ENCODE measurements at regions not wholly inside any gene's neighbourhood (a gene's known extent, or its start where the extent isn't known, plus 50 kb on each side); places are given as distances from the start of the nearest gene placed in this dataset.

DNA sequence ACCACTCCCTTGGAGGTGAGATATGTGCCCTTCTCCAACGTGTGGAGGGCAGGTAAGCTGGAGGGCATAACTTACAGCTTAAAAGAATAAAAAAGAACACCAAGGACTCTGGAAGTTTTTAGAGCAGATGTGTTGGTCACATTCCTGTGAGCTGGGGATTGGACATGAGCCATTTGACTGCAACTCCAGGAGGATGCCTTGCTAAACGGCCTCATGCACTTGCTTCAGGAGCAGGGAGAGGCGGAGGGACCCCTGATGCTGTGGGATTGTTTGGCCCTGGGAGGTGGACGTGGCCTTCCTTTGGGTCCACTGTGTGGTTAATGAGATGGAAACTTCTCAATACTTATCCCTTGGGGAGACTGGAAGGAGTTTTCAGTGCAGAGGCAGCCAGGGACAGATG, 185.6 kb downstream of the RHOU start:
- DNase-seq (ENCODE audit: low read depth), result no peak

DNA sequence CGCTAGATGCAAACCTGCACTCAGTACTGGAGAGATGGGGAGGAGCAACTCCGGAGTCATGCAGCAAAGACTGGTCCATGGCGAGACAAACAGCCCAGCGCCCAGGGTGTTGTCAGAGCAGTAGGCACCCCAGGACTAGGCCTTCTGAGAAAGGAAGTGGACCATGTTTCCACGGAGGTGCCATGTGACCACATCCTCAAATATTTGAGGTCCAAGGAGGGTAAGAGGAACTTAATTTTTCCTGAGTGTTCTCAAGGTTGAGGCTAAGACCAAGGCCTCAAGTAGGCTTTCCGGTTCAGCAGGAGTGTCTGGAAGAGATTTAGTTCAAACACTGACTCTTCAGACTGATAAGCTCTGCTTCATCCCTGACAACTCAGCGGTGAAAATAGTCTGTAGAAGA, 186.2 kb downstream of the RHOU start:
- no peak for DNase-seq (ENCODE audit: low read depth)

DNA sequence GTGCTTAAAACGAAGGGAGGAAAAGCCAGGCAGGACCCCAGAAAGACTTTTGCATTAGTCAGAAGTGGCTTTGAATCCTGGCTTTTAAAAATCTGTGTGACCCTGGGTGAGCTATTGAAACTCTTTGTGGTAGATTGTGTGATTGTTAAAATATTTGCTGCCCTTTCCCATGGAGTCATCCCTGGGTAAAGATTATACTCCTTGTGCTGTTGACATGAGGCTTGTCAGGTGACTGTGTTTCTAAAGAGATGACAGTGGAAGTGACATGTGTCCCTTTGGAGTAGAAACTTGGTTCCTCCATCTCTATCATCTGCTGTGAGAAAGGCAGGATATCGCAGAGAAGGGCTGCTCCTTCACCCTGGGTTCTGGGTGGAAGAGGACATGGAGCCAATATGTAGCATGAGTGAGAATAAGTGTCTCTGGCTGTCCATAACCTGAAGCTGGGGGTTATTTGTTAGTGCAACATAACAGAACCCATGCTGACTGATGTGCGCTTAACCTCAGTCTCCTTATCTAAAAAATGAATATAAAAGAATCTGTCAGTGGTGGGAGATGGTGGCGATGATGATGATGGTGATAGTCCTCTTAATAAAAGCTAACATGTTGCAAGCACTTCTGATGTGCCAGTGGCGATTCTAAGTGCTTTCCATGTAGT, 187.6 kb downstream of the RHOU start:
- DNase-seq (ENCODE audit: low read depth), result no peak

DNA sequence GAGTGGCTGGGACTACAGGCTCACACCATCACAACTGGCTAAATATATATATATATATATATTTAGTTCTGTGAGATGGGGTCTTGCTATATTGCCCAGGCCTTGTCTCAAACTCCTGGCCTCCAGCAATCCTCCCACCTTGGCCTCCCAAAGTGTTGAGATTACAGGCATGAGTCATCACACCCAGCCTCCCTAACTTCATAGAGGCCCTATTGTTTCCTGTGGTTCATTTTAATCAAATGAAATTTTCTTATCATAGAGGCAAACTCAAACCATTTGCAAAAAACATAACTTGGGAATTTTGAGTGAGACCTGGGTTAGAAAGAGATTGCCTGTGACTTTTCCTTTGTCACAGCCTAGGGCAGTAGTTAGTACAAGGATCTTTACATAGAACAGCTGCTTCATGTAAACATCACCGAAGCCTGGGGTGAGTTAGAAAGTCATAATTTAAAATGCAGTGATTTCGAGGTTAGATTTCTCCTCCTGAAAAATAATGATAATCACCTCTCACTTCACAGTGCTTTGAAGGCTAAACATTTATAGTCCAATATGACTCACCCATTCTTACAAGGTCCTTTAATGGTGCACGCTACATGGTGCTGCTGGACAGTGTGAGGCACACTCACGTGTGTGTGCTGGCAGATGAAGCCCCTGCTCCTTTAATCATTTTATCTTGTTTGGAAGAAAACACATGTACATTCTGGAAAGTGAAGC, 188.9 kb downstream of the RHOU start:
- DNase-seq (ENCODE audit: low read depth), result no peak

DNA sequence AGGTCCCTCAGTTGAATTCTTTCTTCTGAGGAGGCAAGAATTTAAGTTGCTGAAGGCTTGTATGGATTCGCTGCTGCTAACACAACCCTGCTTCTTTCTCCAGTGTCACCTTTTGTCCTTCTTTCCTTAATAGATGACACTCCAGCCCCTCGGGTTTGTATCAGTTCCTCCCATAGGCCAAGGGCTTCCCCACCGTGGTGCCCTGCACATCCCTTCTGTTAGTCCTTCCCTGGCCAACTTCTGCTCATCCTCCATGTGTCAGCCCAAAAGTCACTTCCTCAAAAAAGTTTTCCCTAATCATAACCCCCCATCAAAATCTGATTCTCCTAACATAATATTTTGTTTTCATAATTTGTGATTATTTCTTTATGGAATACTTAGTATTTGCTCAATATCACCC, 190.4 kb downstream of the RHOU start:
- DNase-seq (ENCODE audit: low read depth), result no peak

DNA sequence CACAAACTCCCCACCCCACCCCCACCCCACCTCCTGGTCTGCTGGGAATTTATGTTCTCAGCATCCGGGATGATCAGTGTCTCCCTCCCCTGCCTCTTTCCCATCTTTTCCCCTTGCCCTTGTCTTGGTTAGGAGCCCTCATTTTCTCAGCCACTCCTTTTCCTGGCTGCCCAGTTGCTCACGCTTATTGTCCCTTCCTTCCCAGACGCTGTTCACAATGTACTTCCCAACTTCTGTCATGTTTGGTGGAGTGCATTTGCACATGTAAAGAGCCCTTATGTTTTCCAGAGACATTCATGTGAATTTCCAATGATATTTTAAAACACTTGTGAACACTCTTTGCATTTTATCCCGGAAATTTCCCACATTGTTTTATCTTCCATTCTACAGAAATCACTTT, 192.1 kb downstream of the RHOU start:
- no peak for DNase-seq (ENCODE audit: low read depth)

DNA sequence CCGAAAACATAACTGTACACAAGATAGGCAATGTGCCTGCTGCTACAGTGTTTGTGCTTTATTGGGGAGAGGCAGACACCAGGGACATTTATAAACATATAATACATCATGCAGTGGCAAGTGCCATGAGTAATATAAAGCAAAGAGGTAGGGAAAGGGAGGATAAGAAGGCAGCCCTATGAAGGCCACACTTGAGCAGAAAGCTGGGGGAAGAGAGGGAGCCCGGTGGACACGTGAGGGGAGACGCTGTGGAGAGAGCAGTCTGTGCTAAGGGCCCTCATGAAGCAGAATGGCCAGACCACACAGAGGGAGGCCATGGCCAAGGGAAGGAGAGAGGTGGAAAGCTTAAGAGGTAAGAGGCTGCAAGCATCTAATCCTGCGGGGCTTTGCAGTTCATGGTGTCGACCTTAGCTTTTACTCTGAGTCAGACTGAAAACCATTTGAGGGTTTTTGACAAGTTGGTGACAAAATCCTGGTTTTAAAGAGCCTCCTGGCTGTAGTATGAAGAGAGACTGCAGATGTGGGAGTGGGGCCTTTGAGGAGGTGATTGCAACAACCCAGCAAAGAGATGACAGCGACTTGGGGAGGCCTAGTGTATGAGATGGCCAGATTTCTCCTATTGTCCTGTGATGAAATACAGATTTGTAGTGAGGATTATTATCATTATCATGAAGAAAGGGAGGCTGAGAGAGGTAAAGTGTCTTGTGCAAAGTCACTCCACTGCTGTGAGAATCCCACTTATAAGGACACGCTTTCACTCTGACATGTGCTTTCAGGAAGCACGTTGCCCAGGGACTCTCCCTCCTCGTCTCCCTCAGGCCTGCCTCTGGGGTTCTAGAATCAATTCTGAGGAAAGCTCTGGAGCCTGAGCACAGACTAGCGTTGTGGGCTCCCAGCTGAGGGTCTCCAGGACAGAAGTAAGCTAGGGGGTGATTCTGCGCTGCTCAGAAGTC, 192.9 kb downstream of the RHOU start:
- DNase-seq (ENCODE audit: low read depth), result no peak

DNA sequence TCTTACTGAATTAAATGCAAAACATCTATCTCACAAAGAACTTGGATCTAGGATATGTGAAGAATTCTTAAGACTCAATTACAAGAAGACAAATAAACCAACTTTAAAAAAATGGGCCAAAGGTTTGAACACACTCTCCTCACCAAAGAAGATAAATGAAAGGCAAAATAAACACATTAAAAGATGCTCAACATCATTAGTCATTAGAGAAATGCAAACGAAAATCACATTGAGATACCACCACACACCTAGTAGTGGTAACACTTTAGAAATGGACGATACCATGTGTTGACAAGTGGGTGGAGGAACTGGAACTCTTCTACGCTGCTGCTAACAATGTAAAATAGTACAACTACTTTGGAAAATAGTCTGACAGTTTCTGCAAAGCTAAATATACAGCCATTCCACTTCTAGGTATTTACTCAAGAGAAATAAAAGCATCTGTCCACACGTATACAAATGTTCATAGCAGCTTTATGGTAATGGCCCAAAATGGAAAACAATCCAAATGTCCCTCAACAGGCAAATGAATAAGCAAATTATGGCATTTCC, 194.3 kb downstream of the RHOU start:
- DNase-seq (ENCODE audit: low read depth), result no peak

DNA sequence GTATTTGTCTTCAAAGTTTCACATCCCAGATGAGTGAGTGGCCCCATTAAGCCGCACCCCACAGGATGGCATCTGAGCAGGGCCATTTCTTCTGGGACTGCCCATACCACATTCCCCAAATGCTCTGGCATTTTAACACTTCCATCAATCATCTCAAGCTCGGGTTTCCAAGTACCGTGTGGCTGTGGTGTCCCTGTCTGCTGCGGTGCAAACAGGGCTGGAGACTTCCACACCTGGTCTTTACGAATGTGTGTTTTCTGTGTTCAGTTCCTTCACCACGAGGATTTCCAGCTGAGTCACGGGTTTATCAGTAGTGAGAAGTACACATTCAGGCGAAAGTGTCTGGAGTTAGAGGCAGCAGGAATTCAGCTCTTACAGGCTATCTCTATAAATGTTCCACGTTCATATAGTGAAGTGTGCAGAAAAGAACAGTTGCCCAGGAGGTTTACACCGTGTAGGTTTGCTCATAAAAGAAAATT, 195.2 kb downstream of the RHOU start:
- DNase-seq (ENCODE audit: low read depth), result no peak

DNA sequence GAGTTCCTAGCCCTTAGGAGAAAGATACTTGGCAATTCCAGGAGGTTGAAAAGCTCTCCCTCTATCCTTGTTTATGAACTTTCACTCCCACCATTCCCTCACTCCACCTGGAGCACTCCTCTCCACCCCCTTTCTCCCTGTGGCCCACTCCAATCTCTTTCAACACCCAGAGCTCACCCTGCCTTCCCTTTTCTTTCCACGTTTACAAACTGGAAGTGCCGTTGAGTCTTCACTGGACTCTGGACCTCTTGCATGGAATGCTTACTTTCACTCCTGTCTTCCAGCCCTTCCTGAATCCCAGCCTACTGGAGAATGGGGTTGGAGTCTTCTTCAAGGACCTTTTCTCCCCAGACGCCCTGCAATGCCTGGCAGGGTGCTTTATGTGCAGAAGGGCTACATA, 198.5 kb downstream of the RHOU start:
- no peak for DNase-seq (ENCODE audit: low read depth)

DNA sequence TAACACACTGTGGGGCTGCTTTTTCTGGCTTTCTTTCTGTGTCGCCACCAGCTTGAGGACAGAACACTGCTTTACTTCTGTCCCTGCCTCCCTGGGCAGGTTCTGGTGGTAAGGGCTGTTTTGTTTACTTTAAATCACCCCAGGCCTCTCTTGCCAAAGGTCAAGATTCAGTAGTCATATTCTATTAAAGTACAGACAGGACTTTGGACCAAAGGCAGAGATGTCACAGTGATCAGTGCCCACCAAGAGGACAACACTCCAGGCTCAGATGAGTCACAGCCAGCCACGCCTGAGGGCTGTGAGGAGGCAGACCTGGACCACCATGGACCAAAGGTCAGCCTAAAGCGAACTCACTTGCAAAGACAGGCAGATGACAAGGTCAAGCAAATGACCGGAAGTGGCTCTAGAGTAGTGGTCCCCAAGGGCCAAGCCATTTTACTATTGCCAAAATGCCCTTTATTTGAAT, 200.0 kb downstream of the RHOU start:
- no peak for DNase-seq (ENCODE audit: low read depth)

DNA sequence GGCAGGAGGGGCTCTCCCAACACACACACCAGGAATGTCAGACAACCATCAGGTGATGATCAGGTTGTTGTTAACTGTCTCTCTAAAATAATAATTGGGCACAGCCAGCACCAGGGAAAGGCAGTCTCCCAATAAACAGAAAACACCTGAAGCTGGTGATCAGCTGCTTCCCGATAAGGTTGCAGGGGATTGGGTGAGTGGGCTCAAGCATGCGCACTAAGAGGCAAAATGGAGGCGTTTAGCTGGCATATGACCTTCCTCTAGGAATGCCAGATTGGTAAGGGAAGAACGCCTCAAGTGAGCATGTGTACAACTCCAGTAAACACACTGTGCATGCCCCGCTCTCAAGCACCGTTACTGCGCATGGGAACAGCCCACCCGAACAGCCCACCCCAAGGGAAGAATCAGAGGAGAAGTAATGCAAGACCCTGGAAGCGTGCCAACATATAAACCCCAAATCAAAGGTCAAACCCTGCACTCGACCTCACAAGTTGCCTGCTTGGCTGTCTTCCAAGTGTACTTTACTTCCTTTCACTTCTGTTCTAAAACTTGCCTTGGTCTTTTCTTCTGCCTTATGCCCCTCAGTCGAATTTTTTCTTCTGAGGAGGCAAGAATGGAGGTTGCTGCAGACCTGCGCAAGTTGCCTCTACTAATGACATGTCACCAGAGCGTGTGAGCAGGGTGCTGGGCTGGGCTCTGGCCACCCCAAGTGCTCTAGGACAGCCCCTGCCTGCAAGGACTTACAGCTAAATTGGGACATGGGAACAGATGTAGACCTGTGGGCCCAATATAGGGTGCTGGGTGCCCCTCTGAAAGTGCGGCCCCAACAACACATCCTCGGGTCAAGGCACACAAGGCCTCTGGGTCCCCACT, 200.8 kb downstream of the RHOU start:
- DNase-seq (ENCODE audit: low read depth), result no peak

DNA sequence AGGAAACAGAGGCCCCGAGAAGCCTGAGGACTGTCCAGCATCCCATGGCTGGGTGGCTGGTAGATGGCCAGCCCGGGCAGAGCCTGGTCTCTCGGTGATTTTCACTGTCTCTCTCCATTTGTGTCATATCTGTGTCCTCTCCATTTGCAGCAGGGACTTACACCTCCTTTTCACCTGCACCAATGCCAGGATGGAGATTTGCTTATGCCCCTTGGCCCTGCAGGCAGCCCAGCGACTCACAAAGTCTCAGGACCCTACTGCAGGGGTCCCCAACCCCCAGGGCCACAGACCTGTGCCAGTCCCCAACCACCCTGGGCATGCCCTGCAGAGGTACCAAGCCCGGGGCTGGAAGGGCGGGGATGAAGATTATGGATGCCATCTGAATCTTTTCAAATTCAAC, 201.6 kb downstream of the RHOU start:
- DNase-seq (ENCODE audit: low read depth), result no peak

DNA sequence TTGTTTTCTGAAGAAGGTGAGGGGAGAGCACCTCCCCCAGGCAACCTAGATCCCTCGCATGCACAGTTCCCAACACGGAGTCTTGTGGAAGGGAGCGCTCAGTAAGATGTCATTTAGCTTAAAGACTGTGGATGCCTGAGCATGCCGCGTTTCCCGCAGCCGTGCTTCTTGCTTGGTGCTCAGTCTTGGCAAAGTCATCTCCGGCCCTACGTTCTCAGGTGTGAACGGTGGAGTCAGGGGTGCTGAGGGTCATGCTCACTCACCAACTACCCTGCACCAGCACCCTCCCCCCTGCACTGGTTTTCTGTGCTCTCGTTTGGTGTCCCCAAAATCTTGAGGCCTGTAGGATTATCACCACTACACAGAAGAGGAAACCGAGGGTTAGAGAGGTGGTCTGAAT, 202.1 kb downstream of the RHOU start:
- DNase-seq (ENCODE audit: low read depth), result no peak

DNA sequence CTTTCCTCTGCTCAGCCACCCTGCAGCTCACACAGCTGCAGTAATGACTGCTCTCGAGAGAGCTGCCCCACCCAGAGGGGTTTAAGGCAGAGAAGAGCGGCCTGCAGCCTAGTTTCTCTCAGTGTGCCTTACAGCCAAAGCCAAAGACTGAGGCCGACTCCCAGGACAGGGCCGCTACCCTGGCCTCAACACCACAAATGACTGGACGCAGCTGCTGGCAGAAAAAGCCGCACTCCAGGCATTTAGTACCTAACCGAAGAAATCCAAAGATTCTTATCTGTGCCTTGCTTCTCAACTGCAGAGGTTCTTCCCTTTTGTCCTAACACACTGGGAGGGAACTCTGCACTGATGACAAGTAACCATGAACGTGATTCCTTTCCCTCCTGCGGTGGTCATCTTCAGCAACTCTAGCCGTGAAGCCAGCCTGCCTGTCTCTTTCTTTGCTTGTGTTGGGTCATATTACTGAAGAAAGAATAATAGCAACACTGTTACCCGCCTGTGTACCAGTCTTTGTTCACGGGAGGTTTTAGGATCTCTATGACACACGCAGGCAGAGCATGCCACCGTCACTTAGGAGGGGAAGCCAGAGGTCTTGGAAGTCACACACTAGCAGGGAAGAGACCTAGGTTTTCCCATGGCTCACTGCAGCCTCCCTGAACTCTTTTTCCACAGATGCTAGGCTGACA, 202.7 kb downstream of the RHOU start:
- no peak for DNase-seq (ENCODE audit: low read depth)

DNA sequence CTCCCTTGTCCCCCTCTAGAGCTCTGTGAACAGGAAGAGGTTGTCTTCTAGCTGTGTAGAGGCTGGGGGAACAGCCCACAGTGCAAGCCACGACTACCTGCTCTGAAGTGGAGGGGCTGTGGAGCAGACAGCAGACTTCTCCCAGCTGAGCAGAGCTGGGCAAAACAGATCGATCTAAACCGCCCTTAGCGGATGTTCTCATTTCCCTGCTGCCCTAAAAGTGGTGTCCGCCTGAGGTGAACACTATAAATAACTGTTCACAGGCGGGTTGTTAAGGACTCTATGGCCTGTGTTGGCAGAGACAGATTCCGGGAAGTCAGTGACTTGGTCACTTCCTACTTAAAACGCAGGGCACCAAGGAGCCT, 203.2 kb downstream of the RHOU start:
- no peak for DNase-seq (ENCODE audit: low read depth)

DNA sequence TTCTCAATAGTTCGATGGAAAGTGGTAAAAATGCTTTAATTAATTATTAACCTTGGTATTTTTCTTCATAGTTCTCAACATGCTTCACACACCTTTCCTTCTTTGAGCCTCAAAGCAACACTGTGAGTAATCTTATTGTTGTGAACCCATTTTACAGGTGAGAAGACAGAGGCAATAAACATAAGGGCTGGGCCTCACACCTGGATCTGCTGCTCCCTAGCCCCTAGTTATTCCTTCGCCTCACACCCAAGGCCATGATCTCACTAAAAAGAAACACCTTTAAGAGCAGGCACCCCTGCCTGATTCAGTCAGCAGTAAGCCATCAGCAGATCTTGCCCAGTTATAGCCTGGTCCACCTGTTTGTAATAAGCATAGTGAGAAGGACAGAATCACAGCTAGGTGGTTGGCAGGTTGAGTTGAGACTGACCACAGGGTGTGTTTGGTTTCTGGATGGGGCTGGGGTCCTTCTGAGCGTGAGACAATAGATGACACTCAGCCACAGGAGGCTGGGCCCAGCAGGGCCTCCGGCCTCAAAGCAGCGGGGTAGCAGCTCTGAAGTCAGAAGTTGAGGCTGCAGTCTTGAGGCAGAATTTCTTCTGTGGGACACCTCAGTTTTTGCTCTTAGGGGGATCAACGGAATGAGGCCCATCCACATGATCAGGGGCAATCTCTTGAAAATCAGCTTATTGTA, 203.9 kb downstream of the RHOU start:
- no peak for DNase-seq (ENCODE audit: low read depth)

DNA sequence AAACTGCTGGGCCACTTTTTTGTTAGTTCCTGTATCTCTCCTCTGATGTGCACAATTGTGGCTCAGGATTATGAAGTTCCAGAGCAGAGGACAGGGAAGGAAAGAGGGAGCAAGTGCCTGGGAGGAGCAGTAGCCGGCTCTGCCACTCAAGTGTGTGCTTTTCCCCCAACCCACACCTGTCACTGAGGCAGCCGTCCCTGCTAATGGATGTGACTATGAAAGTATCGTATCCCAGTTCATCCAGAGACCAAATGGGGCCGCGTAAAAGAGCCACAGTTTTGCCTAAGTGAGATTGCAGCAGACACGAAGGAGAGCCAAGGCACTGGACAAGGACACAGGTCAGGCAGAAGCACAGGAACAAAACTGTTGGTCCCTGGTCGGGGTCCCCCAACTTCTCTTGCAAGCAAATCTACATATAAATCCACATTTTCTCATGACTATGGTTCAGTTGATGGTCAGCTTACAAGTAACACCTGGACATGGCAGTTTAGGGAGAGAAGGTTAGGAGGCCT, 204.7 kb downstream of the RHOU start:
- no peak for DNase-seq (ENCODE audit: low read depth)

DNA sequence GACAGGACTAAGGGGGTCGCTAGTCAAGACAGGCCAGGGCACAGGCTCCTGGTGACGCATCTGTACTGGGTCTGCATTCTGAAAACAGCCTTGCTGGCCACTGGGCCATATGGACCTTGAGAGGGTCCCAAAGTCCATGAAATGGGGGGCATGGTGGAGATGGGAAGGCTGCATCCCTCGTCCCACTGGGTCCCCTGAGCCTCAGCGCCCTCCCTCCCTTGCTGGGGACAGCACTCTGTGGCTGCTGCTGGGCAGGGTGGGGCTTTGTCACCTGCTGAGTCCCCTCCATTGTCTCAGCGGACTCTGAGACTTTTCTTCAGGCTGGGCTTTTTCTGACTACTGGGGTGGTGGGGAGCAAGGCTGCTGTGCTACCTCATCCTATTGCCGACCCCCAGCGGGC, 205.2 kb downstream of the RHOU start:
- no peak for DNase-seq (ENCODE audit: low read depth)

DNA sequence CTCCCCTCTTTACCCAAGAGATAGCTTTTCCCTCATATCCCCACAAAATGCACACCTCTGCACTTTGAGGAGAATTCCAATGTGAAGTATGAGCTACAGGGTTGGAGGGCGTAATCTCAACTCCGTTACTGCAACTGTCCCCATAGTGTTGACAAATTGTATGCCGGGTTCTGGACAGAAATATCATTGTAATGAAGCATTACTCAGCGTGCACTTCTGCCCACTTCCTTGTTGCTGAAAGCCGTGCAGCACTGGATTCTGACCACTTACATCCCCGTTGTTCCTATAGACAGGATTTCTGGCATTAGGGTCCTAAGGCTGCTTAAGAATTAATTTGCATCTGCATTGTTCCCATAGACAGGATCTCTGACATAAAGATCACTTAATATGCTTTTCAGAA, 205.6 kb downstream of the RHOU start:
- no peak for DNase-seq (ENCODE audit: low read depth)

Measured in T-helper 22 cell (primary cell).